OCI-LY7 (cell line): ENCODE measurements at regions not wholly inside any gene's neighbourhood (a gene's known extent, or its start where the extent isn't known, plus 50 kb on each side); places are given as distances from the start of the nearest gene placed in this dataset. TPM values are rescaled to one million over a fixed set of nuclear protein-coding genes. Genes with fewer than 3 reads are reported as not detected.

Source experiments
- BruUV-seq: library from RNA; stranded (reverse); fragments of 400-500 nt; replicated peaks from 2 replicates; lab custom pipeline; 2021; lab: Mats Ljungman, UMichigan
- CTCF ChIA-PET: fragments of 300-600 bp; sonication (Branson Sonifier 250); formaldehyde crosslinking; loops from one replicate; lab custom pipeline; 2022; ENCODE audit warnings: antibody characterized with exemption; ENCODE audit not compliant: unreplicated experiment; lab: Charles Lee
- POLR2A ChIA-PET: fragments of 300-600 bp; sonication (Branson Sonifier 250); formaldehyde crosslinking; loops from one replicate; lab custom pipeline; 2022; ENCODE audit warnings: antibody characterized with exemption; lab: Charles Lee
- DNase-seq: peaks from one replicate; pipeline ENCODE4 v3.0.0-alpha.2; 2015; ENCODE audit warnings: low spot score
- H2AFZ ChIP-seq: fragments of 200-600 bp; sonication (generic), shearing (Covaris generic); 2 replicates; pipeline ENCODE4 v1.6.1; 2014; ENCODE audit warnings: mild to moderate bottlenecking, antibody characterized with exemption, low read length, moderate library complexity
- H3K27ac ChIP-seq: fragments of 200-600 bp; sonication (generic); 2 replicates; pipeline ENCODE4 v1.5.1; 2014; ENCODE audit warnings: mixed run types, low read depth, mild to moderate bottlenecking, moderate library complexity, low read length, inconsistent platforms; ENCODE audit not compliant: poor library complexity, severe bottlenecking
- H3K36me3 ChIP-seq: fragments of 200-600 bp; sonication (generic); 2 replicates; pipeline ENCODE4 v1.6.1; 2014; ENCODE audit warnings: mild to moderate bottlenecking, antibody characterized with exemption, low read length, moderate library complexity, mixed read lengths; ENCODE audit not compliant: insufficient read depth
- H3K4me1 ChIP-seq: fragments of 200-600 bp; sonication (generic); 2 replicates; pipeline ENCODE4 v1.5.1; 2014; ENCODE audit warnings: mild to moderate bottlenecking, low read length; ENCODE audit not compliant: insufficient read depth, poor library complexity, severe bottlenecking
- H3K4me2 ChIP-seq: fragments of 200-600 bp; sonication (generic); 2 replicates; pipeline ENCODE4 v1.6.1; 2014; ENCODE audit warnings: mild to moderate bottlenecking, low read length
- H3K4me3 ChIP-seq: fragments of 200-600 bp; sonication (generic); 2 replicates; pipeline ENCODE4 v1.5.1; 2014; ENCODE audit warnings: mild to moderate bottlenecking, low read depth, low read length; ENCODE audit not compliant: poor library complexity, severe bottlenecking
- H3K79me2 ChIP-seq: fragments of 200-600 bp; sonication (generic); 2 replicates; pipeline ENCODE4 v1.6.1; 2016; ENCODE audit warnings: low read depth, mild to moderate bottlenecking, low read length, moderate library complexity, mixed read lengths; ENCODE audit not compliant: insufficient read depth
- H3K9me2 ChIP-seq: fragments of 200-600 bp; sonication (generic); 2 replicates; pipeline ENCODE4 v1.6.1; 2016; ENCODE audit warnings: mild to moderate bottlenecking, low read length, mixed read lengths; ENCODE audit not compliant: insufficient read depth
- H3K9me3 ChIP-seq: fragments of 200-600 bp; sonication (generic); 2 replicates; pipeline ENCODE4 v1.6.1; 2014; ENCODE audit warnings: mild to moderate bottlenecking, mixed run types, low read length, mixed read lengths
- H4K20me1 ChIP-seq: fragments of 200-600 bp; sonication (generic); 2 replicates; pipeline ENCODE4 v1.6.1; 2014; ENCODE audit warnings: mild to moderate bottlenecking, antibody characterized with exemption, low read length, moderate library complexity, mixed read lengths; ENCODE audit not compliant: insufficient read depth
- CTCF ChIP-seq: fragments of 200-600 bp; sonication (generic); conservative IDR thresholded peaks from 2 replicates; pipeline ENCODE4 v1.5.1; 2014; ENCODE audit warnings: mild to moderate bottlenecking, antibody characterized with exemption, low read length, moderate library complexity, mixed read lengths
- EZH2phosphoT487 ChIP-seq: fragments of 200-600 bp; sonication (generic); IDR thresholded peaks from 2 replicates; pipeline ENCODE4 v1.6.1; 2018; ENCODE audit warnings: low read depth, borderline replicate concordance, mild to moderate bottlenecking, mixed run types, antibody characterized with exemption, low read length, moderate library complexity, mixed read lengths
- intact Hi-C: fragments of 100-400 bp; cut with micrococcal nuclease; formaldehyde crosslinking; loops from one replicate; pipeline ENCODE4 v1.10.0; 2022; ENCODE audit not compliant: unreplicated experiment
- small RNA-seq: library from RNA; depleted of rRNA; stranded (forward); fragments of <200 nt; gene quantifications from one replicate; pipeline ENCODE3, GENCODE V24; 2014

DNA sequence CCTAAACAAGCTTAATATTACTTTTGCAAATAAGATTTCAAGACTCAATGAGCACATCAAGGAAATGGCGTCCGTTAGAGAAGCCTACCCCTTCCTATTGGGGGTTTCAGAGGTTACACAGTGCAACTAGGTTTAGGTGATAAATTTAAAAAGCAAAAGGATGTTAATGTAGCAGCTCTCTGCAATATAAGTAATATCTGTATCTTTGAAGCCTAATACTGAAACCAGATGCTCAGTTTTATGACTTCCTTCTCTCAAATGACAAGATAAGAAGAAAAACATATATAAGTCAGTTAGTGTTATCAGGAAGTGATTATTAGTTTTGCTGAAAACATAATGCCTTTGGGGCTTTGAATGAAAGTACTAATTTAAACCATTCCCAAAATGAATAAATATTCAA lies 54.3 kb upstream of the MED13 start:
- Histone ChIP-seq H3K79me2 (no peaks in the 10 kb centered on the region), H3K36me3 (no peaks in the 10 kb centered on the region), H3K9me2 (no peaks in the 10 kb centered on the region), H2AFZ (no peak overlapping the region), H4K20me1 (no peaks in the 10 kb centered on the region), H3K4me2 (no peak overlapping the region), H3K4me1 (no peaks in the 10 kb centered on the region), H3K9me3 (no peaks in the 10 kb centered on the region), H3K27ac (no peak overlapping the region), H3K4me3 (no peak overlapping the region)
- CTCF ChIA-PET: no interaction called here
- TF ChIP-seq EZH2phosphoT487 (no peak), CTCF (no peak)
- no peak for DNase-seq
- BruUV-seq: no TSS peak
- POLR2A ChIA-PET: no interaction called here
- intact Hi-C loops: no loop called here

Small RNA genes lying in the stretch of these regions (small RNA-seq; reads per million reads assigned to genes)
- gene RF00019: not detected
